ENCODE measurements at regions not wholly inside any gene's neighbourhood (a gene's known extent, or its start where the extent isn't known, plus 50 kb on each side); places are given as distances from the start of the nearest gene placed in this dataset.

GRCh38 chr5:6086871-6087270 is 291.5 kb downstream of the MED10 start:
- no peaks in the 10 kb centered on the region for H3K36me3 ChIP-seq (ENCODE audit: control insufficient read depth, insufficient read depth, low read length)
- no peaks in the 10 kb centered on the region for H3K4me1 ChIP-seq (ENCODE audit: control insufficient read depth, extremely low read depth, insufficient read depth, low read length)
- no peak overlapping the region for H2AFZ ChIP-seq (ENCODE audit: low read length)
- H3K9me3 ChIP-seq (ENCODE audit: control insufficient read depth, insufficient read depth, low read depth, low read length): no peaks in the 10 kb centered on the region
- H3K9ac ChIP-seq (ENCODE audit: insufficient read depth, low read length): no peak overlapping the region
- H3K79me2 ChIP-seq (ENCODE audit: control insufficient read depth, insufficient read depth, low read length): no peaks in the 10 kb centered on the region
- no peak overlapping the region for H3K4me3 ChIP-seq (replicated peaks in 1 of 4; ENCODE audit: control extremely low read depth in 1 of 4, insufficient read depth in 1 of 4, low read depth in 3 of 4, low read length in 4 of 4)
- no peak overlapping the region for H3K4me2 ChIP-seq (ENCODE audit: extremely low read depth, insufficient read depth, low read length)
- H3K27ac ChIP-seq (ENCODE audit: insufficient read depth, low read length): no peak overlapping the region
- no peak for DNase-seq (ENCODE audit: low read depth in 2 of 2)
- TF ChIP-seq CTCF (conservative IDR thresholded peaks at IDR 0.05 in 1 of 2, IDR thresholded peaks at IDR 0.05 in 1 of 2; ENCODE audit: low read depth in 1 of 2, low read length in 2 of 2) (no peak), EZH2 (IDR thresholded peaks at IDR 0.05; ENCODE audit: low read length, missing control alignments) (no peak)
- H3K27me3 ChIP-seq (ENCODE audit: control insufficient read depth, insufficient read depth, low read length): no peaks in the 10 kb centered on the region
- H4K20me1 ChIP-seq (ENCODE audit: control insufficient read depth, extremely low read depth, insufficient read depth, low read length): no peaks in the 10 kb centered on the region

GRCh38 chr5:6085341-6085860 is 292.9 kb downstream of the MED10 start:
- Histone ChIP-seq H3K4me2 (ENCODE audit: extremely low read depth, insufficient read depth, low read length) (no peak overlapping the region), H3K4me3 (replicated peaks in 1 of 4; ENCODE audit: control extremely low read depth in 1 of 4, insufficient read depth in 1 of 4, low read depth in 3 of 4, low read length in 4 of 4) (no peak overlapping the region), H3K27me3 (ENCODE audit: control insufficient read depth, insufficient read depth, low read length) (no peaks in the 10 kb centered on the region), H3K79me2 (ENCODE audit: control insufficient read depth, insufficient read depth, low read length) (no peaks in the 10 kb centered on the region), H2AFZ (ENCODE audit: low read length) (no peak overlapping the region), H3K9me3 (ENCODE audit: control insufficient read depth, insufficient read depth, low read depth, low read length) (no peaks in the 10 kb centered on the region), H3K9ac (ENCODE audit: insufficient read depth, low read length) (no peak overlapping the region), H3K36me3 (ENCODE audit: control insufficient read depth, insufficient read depth, low read length) (no peaks in the 10 kb centered on the region), H3K27ac (ENCODE audit: insufficient read depth, low read length) (no peak overlapping the region), H3K4me1 (ENCODE audit: control insufficient read depth, extremely low read depth, insufficient read depth, low read length) (no peaks in the 10 kb centered on the region), H4K20me1 (ENCODE audit: control insufficient read depth, extremely low read depth, insufficient read depth, low read length) (no peaks in the 10 kb centered on the region)
- DNase-seq (ENCODE audit: low read depth in 2 of 2): no peak
- TF ChIP-seq CTCF (conservative IDR thresholded peaks at IDR 0.05 in 1 of 2, IDR thresholded peaks at IDR 0.05 in 1 of 2; ENCODE audit: low read depth in 1 of 2, low read length in 2 of 2): no peak
- no peak for TF ChIP-seq EZH2 (IDR thresholded peaks at IDR 0.05; ENCODE audit: low read length, missing control alignments)

- H3K4me2 ChIP-seq (ENCODE audit: extremely low read depth, insufficient read depth, low read length): no peak overlapping the region
- no peak overlapping the region for H2AFZ ChIP-seq (ENCODE audit: low read length)
- H3K27me3 ChIP-seq (ENCODE audit: control insufficient read depth, insufficient read depth, low read length): no peaks in the 10 kb centered on the region
- H4K20me1 ChIP-seq (ENCODE audit: control insufficient read depth, extremely low read depth, insufficient read depth, low read length): no peaks in the 10 kb centered on the region
- H3K9me3 ChIP-seq (ENCODE audit: control insufficient read depth, insufficient read depth, low read depth, low read length): no peaks in the 10 kb centered on the region
- H3K79me2 ChIP-seq (ENCODE audit: control insufficient read depth, insufficient read depth, low read length): no peaks in the 10 kb centered on the region
- TF ChIP-seq EZH2 (IDR thresholded peaks at IDR 0.05; ENCODE audit: low read length, missing control alignments) (no peak), CTCF (conservative IDR thresholded peaks at IDR 0.05 in 1 of 2, IDR thresholded peaks at IDR 0.05 in 1 of 2; ENCODE audit: low read depth in 1 of 2, low read length in 2 of 2) (no peak)
- no peak overlapping the region for H3K27ac ChIP-seq (ENCODE audit: insufficient read depth, low read length)
- H3K9ac ChIP-seq (ENCODE audit: insufficient read depth, low read length): no peak overlapping the region
- no peak for DNase-seq (ENCODE audit: low read depth in 2 of 2)
- H3K4me1 ChIP-seq (ENCODE audit: control insufficient read depth, extremely low read depth, insufficient read depth, low read length): no peaks in the 10 kb centered on the region
- H3K36me3 ChIP-seq (ENCODE audit: control insufficient read depth, insufficient read depth, low read length): no peaks in the 10 kb centered on the region
- H3K4me3 ChIP-seq (replicated peaks in 1 of 4; ENCODE audit: control extremely low read depth in 1 of 4, insufficient read depth in 1 of 4, low read depth in 3 of 4, low read length in 4 of 4): no peak overlapping the region
Observed at GRCh38 chr5:6084836-6085235, 293.5 kb downstream of the MED10 start.

Measured in fibroblast of lung (primary cell).